SK-N-SH treated with all-trans-retinoic acid at 6 μM for 48 hours (cell line): ENCODE measurements at regions not wholly inside any gene's neighbourhood (a gene's known extent, or its start where the extent isn't known, plus 50 kb on each side); places are given as distances from the start of the nearest gene placed in this dataset.

Experiments
- ARNTL ChIP-seq: fragments of 450-650 bp; formaldehyde crosslinking; IDR thresholded peaks from 2 replicates; pipeline ENCODE4 v1.5.0; 2020; ENCODE audit warnings: low read depth, mild to moderate bottlenecking, moderate library complexity, borderline replicate concordance
- CSDC2 ChIP-seq: fragments of 250-450 bp; sonication (Bioruptor Pico); IDR thresholded peaks from 2 replicates; pipeline ENCODE4 v1.5.0; 2020; ENCODE audit warnings: mild to moderate bottlenecking, moderate library complexity
- OSR1 ChIP-seq: fragments of 250-450 bp; sonication (Bioruptor Pico); IDR thresholded peaks from 2 replicates; pipeline ENCODE4 v1.8.0; 2022; ENCODE audit warnings: moderate library complexity, mild to moderate bottlenecking, inconsistent platforms
- POU6F1 ChIP-seq: fragments of 250-450 bp; sonication (Bioruptor Pico); IDR thresholded peaks from 2 replicates; pipeline ENCODE4 v1.8.0; 2021; ENCODE audit warnings: low read depth, mild to moderate bottlenecking, moderate library complexity, borderline replicate concordance
- RARB ChIP-seq: fragments of 250-450 bp; sonication (Bioruptor Pico); IDR thresholded peaks from 2 replicates; pipeline ENCODE4 v1.8.0; 2021; ENCODE audit warnings: mild to moderate bottlenecking, moderate library complexity
- ZC3H10 ChIP-seq: fragments of 250-450 bp; sonication (Bioruptor Pico); IDR thresholded peaks from 2 replicates; pipeline ENCODE4 v1.5.1; 2021; ENCODE audit warnings: mild to moderate bottlenecking, moderate library complexity
- ZFP30 ChIP-seq: fragments of 450-650 bp; formaldehyde crosslinking; IDR thresholded peaks from 2 replicates; pipeline ENCODE4 v1.5.0; 2022; ENCODE audit warnings: mild to moderate bottlenecking, moderate library complexity
- ZNF565 ChIP-seq: fragments of 450-650 bp; formaldehyde crosslinking; conservative IDR thresholded peaks from 2 replicates; pipeline ENCODE4 v1.5.0; 2020; ENCODE audit warnings: low read depth, mild to moderate bottlenecking, moderate library complexity
- ZNF8 ChIP-seq: fragments of 450-650 bp; formaldehyde crosslinking; IDR thresholded peaks from 2 replicates; pipeline ENCODE4 v1.5.0; 2020; ENCODE audit warnings: mild to moderate bottlenecking, moderate library complexity

GRCh38 chr6:114713690-114714089 lies 370.9 kb upstream of the HS3ST5 start:
- TF ChIP-seq RARB (no peak), ZFP30 (CRISPR knock-in tag) (no peak), OSR1 (CRISPR knock-in tag) (no peak), ARNTL (CRISPR knock-in tag) (no peak), CSDC2 (CRISPR knock-in tag) (no peak), POU6F1 (CRISPR knock-in tag) (no peak), ZC3H10 (CRISPR knock-in tag) (no peak), ZNF8 (CRISPR knock-in tag) (no peak), ZNF565 (CRISPR knock-in tag) (no peak)
